Liver (tissue), 8 donors: ENCODE measurements at regions not wholly inside any gene's neighbourhood (a gene's known extent, or its start where the extent isn't known, plus 50 kb on each side); places are given as distances from the start of the nearest gene placed in this dataset.

Experiments used
- DNase-seq: peaks from one replicate; pipeline ENCODE4 v3.0.0-alpha.2; 2017; ENCODE audit warnings: low spot score
- H3K27ac ChIP-seq, 2 donors: one replicate each; pipeline ENCODE4 v1.7.0; 2013; ENCODE audit warnings: inconsistent platforms in 2 of 2, low read length in 2 of 2, control low read depth in 1 of 2, low read depth in 1 of 2, mild to moderate bottlenecking in 1 of 2
- H3K27me3 ChIP-seq, 4 donors: one replicate each; pipeline versions ENCODE4 v1.6.1 to v1.7.0; 2013; ENCODE audit warnings: low read length in 3 of 4, inconsistent platforms in 1 of 4, mild to moderate bottlenecking in 1 of 4, moderate library complexity in 1 of 4; ENCODE audit not compliant: control insufficient read depth in 4 of 4, insufficient read depth in 4 of 4
- H3K36me3 ChIP-seq, 4 donors: one replicate each; pipeline versions ENCODE4 v1.6.1 to v1.7.0; 2013; ENCODE audit warnings: low read length in 3 of 4, mild to moderate bottlenecking in 3 of 4, low read depth in 1 of 4, moderate library complexity in 1 of 4; ENCODE audit not compliant: control insufficient read depth in 4 of 4, insufficient read depth in 3 of 4
- H3K4me1 ChIP-seq, 4 donors: one replicate each; pipeline versions ENCODE4 v1.6.1 to v1.7.0; 2013; ENCODE audit warnings: low read length in 3 of 4, mild to moderate bottlenecking in 3 of 4, moderate library complexity in 1 of 4; ENCODE audit not compliant: control insufficient read depth in 4 of 4, insufficient read depth in 4 of 4
- H3K4me3 ChIP-seq, 3 donors: one replicate each; pipeline versions ENCODE4 v1.6.1 to v1.7.0; 2013; ENCODE audit warnings: low read length in 3 of 3, control low read depth in 1 of 3, low read depth in 1 of 3, mild to moderate bottlenecking in 1 of 3
- H3K9ac ChIP-seq, 2 donors: one replicate each; pipeline ENCODE4 v1.7.0; 2013; ENCODE audit warnings: low read length in 2 of 2, mild to moderate bottlenecking in 2 of 2, moderate library complexity in 2 of 2, control low read depth in 1 of 2, low read depth in 1 of 2
- H3K9me3 ChIP-seq, 4 donors: one replicate each; pipeline versions ENCODE4 v1.6.1 to v1.7.0; 2013; ENCODE audit warnings: low read length in 3 of 4; ENCODE audit not compliant: control insufficient read depth in 4 of 4
- CTCF ChIP-seq: fragments of 150-350 bp; IDR thresholded peaks from 2 replicates; pipeline ENCODE4 v1.5.1; 2017; ENCODE audit warnings: improper control_type of control experiment, low read depth, low read length; ENCODE audit not compliant: missing input control
- FOXA2 ChIP-seq: IDR thresholded peaks from 2 replicates; pipeline ENCODE4 v1.6.1; 2016; ENCODE audit warnings: antibody characterized with exemption
- GABPA ChIP-seq, 2 donors: IDR thresholded peaks in 1 of 2; conservative IDR thresholded peaks in 1 of 2; 2 replicates each; pipeline ENCODE4 v1.6.1; 2016; ENCODE audit warnings: antibody characterized with exemption in 2 of 2, mild to moderate bottlenecking in 1 of 2, moderate library complexity in 1 of 2
- HNF4A ChIP-seq, 2 donors: conservative IDR thresholded peaks; 2 replicates each; pipeline ENCODE4 v1.6.1; 2016; ENCODE audit warnings: antibody characterized with exemption in 2 of 2, mild to moderate bottlenecking in 2 of 2
- HNF4G ChIP-seq: IDR thresholded peaks from 2 replicates; pipeline ENCODE4 v1.6.1; 2016; ENCODE audit warnings: antibody characterized with exemption
- MAX ChIP-seq: IDR thresholded peaks from 2 replicates; pipeline ENCODE4 v1.6.1; 2016; ENCODE audit warnings: antibody characterized with exemption
- RAD21 ChIP-seq, 2 donors: IDR thresholded peaks; 2 replicates each; pipeline ENCODE4 v1.6.1; 2016; ENCODE audit warnings: antibody characterized with exemption in 2 of 2, mild to moderate bottlenecking in 2 of 2
- REST ChIP-seq: IDR thresholded peaks from 2 replicates; pipeline ENCODE4 v1.6.1; 2016; ENCODE audit warnings: antibody characterized with exemption, mild to moderate bottlenecking
- RXRA ChIP-seq, 2 donors: IDR thresholded peaks; 2 replicates each; pipeline ENCODE4 v1.6.1; 2017 to 2018; ENCODE audit warnings: antibody characterized with exemption in 2 of 2, mild to moderate bottlenecking in 1 of 2
- SP1 ChIP-seq: IDR thresholded peaks from 2 replicates; pipeline ENCODE4 v1.6.1; 2018; ENCODE audit warnings: antibody characterized with exemption, mild to moderate bottlenecking
- TAF1 ChIP-seq: conservative IDR thresholded peaks from 2 replicates; pipeline ENCODE4 v1.6.1; 2016; ENCODE audit warnings: antibody characterized with exemption, mild to moderate bottlenecking
- YY1 ChIP-seq: IDR thresholded peaks from 2 replicates; pipeline ENCODE4 v1.6.1; 2016; ENCODE audit warnings: antibody characterized with exemption, mild to moderate bottlenecking
- ZBTB33 ChIP-seq: IDR thresholded peaks from 2 replicates; pipeline ENCODE4 v1.6.1; 2016; ENCODE audit warnings: antibody characterized with exemption
- WGBS: extraction: QIAGEN DNeasy Blood & Tissue Kit; methylation state at CpG from one replicate; pipeline ENCODE4 v1.1.7; 2013; 5-methylcytosine and 5-hydroxymethylcytosine counted together
- donor health status: healthy.
- donor health status: healthy.
- donor health status: healthy.
- donor health status: healthy.
- donor health status: healthy.

GRCh38 chr16:7976125-7976524 is 614.2 kb downstream of the TMEM114 start (continued):
- no peak for TF ChIP-seq FOXA2
- TF ChIP-seq HNF4A (conservative IDR thresholded peaks at IDR 0.05) = no peak
- no peak for TF ChIP-seq SP1

- no peaks in the 10 kb centered on the region for H3K4me1 ChIP-seq
- no peak overlapping the region for H3K9ac ChIP-seq
- H3K27me3 ChIP-seq = no peaks in the 10 kb centered on the region
- H3K36me3 ChIP-seq = no peaks in the 10 kb centered on the region
- no peak for DNase-seq
- 51% methylated on average over 4 of the region's 4 CpGs for WGBS
- H3K4me3 ChIP-seq = no peak overlapping the region
- H3K9me3 ChIP-seq = no peaks in the 10 kb centered on the region
- no peak overlapping the region for H3K27ac ChIP-seq
- TF ChIP-seq GABPA (IDR thresholded peaks at IDR 0.05 in 1 of 2, conservative IDR thresholded peaks at IDR 0.05 in 1 of 2) = no peak
- TF ChIP-seq SP1 = no peak
- no peak for TF ChIP-seq FOXA2
- TF ChIP-seq RAD21 (IDR thresholded peaks at IDR 0.05) = no peak
- no peak for TF ChIP-seq CTCF
- TF ChIP-seq HNF4G = no peak
- TF ChIP-seq TAF1 = no peak
- no peak for TF ChIP-seq MAX
- no peak for TF ChIP-seq REST
- no peak for TF ChIP-seq YY1
- no peak for TF ChIP-seq RXRA (IDR thresholded peaks at IDR 0.05)
Observed at GRCh38 chr16:7967996-7968509, 622.3 kb downstream of the TMEM114 start.

GRCh38 chr16:7964744-7965143 is 625.6 kb downstream of the TMEM114 start:
- no peak overlapping the region for H3K4me3 ChIP-seq
- H3K36me3 ChIP-seq = no peaks in the 10 kb centered on the region
- no peaks in the 10 kb centered on the region for H3K9me3 ChIP-seq
- TF ChIP-seq ZBTB33 = no peak
- peaks cover 0 to 2% (median 0%) of the 10 kb centered on the region in 4 donors for H3K27me3 ChIP-seq
- no peaks in the 10 kb centered on the region for H3K4me1 ChIP-seq
- no peak for DNase-seq
- 66% methylated on average over 5 of the region's 5 CpGs for WGBS
- no peak overlapping the region for H3K27ac ChIP-seq
- no peak overlapping the region for H3K9ac ChIP-seq
